GM19023 (cell line): ENCODE measurements at regions not wholly inside any gene's neighbourhood (a gene's known extent, or its start where the extent isn't known, plus 50 kb on each side); places are given as distances from the start of the nearest gene placed in this dataset.
"Not testable (repeated sequence)": the region's sequence is repeated elsewhere in the genome, so short reads cannot be mapped to it uniquely, and the experiment has no call there.

Experiments
- ATAC-seq: cut with Tn5 transposase; IDR thresholded peaks from one replicate; pipeline ENCODE4 v1.9.1; 2021; ENCODE audit warnings: mild to moderate bottlenecking, moderate library complexity; ENCODE audit not compliant: unreplicated experiment

DNA sequence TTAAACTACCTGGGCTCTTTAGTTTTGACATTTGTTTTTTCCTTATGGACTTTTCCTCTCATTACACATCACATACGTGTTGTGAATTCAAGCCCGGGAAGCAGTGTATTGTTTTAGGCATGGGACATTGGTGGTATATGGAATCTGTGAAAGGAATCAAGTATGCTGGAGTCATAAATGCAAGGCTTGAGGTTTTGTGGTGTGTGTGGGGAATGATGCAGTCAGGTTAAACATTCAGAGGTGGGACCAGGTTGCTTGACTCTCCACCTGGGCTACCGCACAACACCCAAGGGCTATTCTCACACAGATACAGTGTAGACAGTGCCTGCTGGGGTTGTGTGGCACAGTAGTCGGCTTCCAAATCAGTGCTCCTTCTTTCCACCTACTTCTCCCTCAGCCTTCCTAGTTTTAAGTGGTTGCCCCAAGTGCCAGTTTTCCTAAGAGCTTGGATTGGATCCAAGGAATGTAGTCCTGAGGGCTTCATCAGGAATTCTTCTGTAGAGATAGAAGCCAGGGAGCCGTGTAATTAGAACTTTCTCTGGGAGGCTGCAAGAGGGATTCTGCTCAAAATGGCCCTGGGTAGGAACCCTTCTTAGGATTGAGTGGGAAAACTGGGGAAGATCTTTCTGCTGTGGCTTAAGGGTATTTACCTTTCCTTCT is 243.7 kb downstream of the C12orf75 start:
- ATAC-seq: no peak

DNA sequence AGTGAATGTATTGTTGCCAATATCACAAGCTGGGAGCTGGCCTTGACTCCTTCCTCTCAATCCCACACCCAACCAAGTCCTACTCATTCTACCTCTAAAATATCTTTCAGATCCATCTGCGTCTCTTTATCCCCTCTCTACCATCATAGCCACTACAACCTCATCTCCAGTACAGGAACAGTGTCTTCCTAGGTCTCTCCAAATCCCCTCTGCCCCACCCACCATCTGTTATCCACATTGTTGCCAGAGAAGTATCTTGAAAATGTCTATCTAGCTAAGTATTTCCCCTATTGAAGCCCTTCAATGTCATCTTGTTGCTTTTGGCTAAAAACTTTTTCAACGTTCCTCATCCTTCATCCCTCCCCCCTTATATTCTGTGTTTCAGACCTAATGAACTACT is 244.7 kb downstream of the C12orf75 start:
- no peak for ATAC-seq

DNA sequence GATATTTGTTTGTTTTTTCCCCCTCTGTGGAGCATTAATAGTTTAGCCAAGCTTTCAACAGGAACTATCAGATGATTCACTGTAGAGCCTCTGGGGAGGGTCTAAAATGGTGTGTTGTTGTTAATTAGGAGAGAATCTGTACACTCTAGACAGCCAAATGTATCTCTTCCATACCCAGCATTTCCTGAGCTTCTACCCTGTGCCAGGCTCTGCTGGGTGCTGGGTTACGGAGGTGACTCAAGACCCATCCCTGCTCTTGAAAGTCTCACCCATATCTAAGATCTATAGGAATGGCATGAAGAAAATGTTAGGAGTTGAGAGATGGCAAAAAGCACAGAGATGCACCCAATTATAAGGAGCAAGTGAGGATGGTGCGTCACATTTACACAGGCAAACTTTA is 245.8 kb downstream of the C12orf75 start:
- no peak for ATAC-seq

DNA sequence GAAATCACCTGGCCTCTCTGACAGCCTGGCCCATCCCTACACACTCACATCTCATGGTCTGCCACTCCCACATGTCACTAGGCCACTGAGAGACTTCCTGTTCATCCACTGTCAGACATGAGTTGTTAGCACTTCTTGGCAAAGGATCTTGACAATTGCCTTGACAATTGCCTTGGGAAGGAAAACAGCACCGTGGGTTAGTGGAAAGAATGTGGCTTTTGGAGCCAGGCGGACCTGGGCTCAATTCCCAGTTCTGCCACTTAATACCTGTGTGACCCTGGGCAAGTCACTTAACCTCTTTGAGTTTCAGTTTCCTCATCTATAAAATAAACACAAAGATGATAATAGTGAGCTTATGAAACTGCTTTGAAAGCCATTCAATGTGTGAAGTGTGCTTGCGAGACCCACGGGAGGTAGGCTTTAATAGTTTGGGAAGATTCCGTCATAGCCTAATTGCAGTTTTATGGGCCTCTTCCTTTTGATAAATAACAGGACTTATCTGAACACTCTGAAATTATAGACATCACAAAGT is 250.4 kb downstream of the C12orf75 start:
- ATAC-seq: no peak

DNA sequence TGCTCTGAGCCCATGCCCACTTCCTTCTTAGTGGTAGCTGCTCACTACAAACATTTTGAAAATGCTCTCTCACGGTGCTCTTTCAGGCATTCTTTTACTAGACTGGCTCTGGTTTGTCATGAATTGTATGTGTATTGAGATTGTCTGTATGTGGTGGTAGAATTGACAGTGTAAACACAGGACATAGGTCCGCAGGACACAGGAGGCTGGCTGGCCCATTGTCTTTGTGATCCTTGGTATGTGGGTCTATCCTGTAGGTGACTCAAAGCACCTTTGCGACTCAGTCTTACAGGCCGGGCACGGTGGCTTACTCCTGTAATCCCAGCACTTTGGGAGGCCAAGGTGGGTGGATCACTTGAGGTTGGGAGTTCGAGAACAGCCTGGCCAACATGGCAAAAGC is 250.9 kb downstream of the C12orf75 start:
- ATAC-seq: no peak

DNA sequence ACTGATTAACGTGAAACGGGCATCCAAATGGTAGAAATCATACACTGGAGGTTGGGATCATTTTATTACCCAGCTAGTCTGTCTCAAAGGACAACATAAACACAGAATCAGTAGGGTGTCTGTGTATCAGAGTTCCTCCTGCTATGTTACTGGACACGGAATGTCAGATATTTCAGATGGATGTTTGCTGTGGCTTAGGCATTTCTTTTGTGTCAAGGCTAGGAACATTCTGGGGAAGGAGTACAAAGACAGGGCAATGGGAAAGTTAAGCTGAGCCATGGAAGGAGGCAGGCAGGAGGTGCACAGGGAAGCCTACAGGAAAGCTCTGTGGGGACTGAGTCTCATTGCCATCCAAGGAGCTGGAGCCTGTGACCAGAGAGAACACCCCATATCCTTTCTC is 254.6 kb downstream of the C12orf75 start:
- ATAC-seq: no peak

DNA sequence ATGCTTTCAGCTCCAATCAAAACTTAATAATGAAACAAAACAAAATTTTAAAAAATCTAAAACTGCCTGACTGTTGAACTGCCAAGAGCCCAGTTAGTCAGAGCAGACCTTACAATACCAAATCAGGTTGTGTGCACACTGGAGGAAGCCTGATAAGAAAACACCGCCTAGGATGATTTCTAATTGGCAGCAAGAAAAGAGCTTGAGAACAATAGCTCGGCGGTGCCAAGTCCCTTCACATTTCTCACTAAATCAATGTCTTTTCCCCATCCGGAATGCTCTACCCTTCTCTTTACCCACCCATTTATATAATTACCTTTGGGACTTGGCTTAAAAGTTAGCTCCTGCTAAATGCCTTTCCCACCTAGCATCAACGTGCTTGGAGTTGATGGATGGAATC is 256.7 kb downstream of the C12orf75 start:
- ATAC-seq: no peak

DNA sequence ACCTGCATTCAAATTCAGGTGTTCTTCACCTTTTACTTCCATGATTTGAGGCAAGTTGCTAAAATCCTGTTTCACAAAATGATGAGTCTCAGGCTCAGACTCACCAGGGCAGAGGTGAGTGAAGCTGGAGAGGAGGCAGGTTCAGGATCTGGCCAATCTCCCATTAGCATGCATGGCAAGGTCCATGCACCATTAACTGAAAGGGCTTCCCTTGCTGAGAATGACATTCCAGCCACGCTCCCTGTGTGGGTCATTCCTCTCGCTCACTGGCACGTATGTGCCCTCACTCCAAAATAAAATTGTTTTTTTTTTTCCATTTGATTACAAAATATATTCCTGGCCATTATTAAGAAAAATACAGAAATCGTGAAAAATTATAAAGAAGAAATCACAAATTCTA is 257.6 kb downstream of the C12orf75 start:
- no peak for ATAC-seq

DNA sequence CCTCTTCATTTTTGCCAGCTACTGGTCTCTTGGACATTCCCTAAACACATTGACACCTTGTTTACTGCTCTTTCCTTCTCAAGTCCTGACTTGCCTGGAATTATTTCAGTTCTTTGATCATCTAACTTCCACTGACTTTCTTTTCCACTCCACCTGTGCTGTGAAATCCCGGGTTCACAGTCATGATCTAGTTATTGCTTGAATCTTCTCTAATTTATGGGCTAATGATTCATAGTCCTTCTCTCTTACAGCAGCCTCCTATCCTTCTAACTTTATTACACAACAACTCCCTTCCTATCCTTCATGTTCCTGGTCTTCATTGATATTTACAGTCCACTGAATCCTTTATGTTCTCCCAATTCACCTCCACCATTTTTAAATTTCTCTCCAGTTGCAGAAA is 260.1 kb downstream of the C12orf75 start:
- no peak for ATAC-seq

DNA sequence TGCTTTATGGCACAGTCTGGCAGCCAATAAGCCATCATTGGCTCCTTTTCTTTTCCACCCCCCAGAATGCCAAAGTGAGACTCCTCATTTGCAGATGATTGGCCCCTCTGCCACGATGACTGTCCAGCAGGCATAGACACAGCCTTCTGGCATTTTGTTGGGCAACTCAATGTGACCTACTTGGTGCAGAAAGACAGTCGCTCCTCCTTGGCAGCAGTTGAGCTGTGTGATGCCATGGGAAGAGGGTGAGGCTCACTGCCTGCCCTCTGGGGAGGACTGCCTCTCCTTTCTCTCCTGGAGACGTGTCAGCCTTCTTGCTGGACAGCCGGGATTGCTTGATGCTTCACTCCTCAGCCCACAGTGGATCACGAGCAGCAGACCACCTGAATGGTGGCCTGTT is 264.9 kb downstream of the C12orf75 start:
- no peak for ATAC-seq

DNA sequence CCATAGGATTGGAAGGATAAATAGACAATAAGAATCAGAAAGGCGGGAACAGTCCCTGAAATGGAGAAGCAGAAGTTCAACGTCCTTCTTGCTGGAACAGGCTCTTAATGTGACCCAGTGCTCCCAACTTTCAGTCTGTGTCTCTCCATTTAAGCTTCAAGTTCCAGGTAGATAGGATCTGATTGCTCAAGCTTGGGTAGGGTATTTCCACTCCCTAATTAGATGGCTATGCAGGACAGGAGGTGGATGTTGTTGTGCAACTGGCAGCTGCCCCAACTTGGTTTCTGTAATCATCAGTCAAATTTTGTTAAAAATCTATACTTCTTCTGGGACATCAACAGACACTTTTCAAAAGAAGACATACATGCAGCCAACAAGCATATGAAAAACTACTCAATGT is 266.2 kb downstream of the C12orf75 start:
- no peak for ATAC-seq

DNA sequence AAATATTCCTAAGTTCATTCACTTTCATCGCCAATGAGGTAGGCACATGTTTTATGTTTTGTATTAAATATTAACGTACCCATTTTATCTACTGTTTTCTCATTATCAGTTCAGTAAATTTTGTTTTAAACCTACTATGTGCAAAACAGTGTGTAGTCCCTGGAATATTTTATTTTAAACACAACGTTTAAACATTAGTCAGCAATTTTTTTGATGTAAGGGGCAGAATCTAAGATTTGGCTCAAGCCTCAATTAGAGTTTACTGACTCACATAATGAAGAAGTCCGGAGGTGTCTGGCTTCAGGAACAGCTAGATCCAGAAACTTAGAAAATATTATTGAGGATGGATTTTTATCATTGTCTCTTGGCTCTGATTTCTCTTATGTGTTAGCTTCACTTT is 267.5 kb downstream of the C12orf75 start:
- ATAC-seq: no peak

DNA sequence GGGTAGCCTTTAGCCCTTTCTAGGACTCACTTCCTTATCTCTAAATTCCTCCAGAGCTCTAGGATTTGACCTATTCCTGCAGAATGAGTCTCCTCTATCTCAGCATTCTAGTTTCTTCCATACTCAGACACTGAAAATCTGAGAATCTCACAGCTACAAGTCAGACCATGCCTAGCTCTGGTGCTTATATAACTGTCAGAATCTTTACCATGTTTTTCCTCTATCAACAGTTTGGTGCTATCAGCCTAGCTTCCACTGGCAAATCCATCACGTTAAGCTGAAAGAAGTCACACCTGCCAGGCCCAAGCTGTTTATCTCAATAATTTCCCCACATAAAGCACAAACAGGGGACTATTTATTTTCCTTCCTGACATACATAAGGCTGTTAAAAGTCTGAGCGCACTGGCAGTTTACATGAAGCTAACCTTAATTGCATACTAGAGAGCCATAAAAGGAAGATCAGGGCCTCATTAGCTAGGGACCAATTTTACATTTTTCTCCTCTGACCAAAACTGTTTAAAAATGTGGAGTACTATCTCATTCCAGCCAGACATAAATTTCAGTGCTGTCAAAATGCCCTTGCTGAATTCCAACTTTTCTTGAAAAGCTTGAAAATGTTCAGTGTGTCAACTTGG is 270.5 kb downstream of the C12orf75 start:
- no peak for ATAC-seq

DNA sequence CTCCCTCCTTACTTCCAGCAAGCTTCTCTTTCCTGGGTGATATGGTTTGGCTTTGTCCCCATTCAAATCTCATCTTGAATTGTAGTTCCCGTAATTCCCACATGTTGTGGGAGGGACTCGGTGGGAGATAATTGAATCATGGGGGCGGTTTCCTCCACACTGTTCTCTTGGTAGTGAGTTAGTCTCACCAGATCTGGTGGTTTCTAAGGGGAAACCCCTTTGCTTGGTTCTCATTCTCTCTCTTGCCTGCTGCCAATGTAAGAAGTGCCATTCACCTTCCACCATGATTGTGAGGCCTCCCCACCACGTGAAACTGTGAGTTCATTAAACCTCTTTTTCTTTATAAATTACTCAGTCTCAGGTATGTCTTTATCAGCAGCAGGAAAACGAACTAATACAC is 271.8 kb downstream of the C12orf75 start:
- not testable (repeated sequence) for ATAC-seq

DNA sequence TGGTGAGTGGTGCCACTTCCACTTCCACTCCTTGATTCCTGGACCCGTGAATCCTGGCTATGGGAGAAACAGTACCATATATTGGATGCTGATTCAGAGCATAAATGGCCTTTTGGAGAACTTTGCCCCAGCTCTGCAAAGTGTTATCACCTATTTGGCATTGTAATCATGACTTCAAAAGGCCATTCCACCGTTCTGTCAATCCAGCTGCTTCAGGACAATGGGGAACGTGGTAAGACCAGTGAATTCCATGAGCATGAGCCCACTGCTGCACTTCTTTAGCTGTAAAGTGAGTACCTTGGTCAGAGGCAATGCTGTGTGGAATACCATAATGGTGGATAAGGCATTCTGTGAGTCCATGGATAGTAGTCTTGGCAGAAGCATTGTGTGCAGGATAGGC is 273.8 kb downstream of the C12orf75 start:
- ATAC-seq: not testable (repeated sequence)

DNA sequence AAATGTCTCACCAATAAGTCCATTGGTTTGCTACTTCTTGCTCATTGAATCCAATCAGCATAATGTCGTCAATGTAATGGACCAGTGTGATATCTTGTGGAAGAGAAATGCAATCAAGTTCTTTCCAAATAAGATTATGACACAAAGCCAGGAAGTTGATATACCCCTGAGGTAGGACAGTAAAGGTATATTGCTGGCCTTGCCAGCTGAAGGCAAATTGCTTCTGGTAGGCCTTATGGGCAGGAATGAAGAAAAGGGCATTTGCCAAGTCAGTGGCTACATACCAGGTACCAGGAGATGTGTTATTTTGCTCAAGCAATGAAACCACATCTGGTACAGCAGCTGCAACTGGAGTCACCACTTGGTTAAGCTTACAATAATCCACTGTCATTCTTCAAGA is 276.1 kb downstream of the C12orf75 start:
- not testable (repeated sequence) for ATAC-seq

DNA sequence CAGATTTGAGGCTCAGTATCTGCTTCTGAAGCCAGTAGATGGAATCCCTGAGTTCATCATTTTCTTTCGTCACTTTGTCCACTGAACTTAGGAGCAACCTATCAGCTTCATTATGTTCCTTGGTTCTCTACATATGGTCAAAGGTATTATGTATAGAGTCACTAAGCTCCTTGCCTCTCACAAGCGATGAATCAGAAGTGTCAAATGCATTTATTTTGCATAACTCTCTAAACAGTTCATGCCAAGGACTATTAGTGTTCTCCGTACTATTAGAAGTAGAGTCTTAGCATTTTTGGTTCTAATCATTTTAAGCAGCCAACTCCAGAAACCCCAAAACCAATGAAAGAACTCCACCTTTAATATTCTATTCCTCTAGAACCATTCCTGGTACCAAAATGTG is 278.5 kb downstream of the C12orf75 start:
- ATAC-seq: not testable (repeated sequence)

DNA sequence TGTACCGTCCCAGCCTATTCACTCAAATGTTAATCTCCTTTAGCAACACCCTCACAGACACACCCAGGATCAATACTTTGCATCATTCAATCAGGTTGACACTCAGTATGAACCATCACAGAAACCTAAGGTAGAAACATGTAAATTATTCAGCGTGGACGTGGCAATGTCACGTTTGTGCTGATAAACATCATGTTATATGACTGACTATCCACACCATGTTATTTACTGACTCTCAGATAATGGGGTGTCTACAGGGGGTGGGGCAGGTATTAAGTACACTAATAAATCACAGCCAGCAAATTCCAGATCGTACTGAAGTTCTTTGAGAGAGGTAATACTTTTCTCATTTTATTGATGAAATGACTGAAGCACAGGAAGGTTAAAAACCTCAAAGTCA is 280.0 kb downstream of the C12orf75 start:
- ATAC-seq: no peak

DNA sequence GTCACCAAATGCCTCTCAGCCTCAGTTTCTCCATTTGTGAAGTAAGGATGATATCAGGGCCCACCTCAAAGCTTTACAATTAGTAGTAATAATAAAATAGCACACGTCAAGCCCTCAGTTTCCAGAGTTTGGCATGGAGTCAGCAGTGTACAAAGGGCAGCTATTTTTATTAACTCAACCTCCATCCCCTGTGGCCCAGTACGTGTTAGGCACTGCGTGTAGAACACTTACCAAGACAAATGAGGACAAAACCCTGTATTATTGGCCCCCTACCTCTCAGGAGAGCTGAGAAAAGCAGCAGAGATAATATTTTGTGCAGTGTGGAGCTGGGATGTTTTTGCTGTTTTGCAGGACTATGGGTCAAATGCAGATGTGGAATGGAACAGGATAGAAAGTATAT is 280.8 kb downstream of the C12orf75 start:
- ATAC-seq: no peak

DNA sequence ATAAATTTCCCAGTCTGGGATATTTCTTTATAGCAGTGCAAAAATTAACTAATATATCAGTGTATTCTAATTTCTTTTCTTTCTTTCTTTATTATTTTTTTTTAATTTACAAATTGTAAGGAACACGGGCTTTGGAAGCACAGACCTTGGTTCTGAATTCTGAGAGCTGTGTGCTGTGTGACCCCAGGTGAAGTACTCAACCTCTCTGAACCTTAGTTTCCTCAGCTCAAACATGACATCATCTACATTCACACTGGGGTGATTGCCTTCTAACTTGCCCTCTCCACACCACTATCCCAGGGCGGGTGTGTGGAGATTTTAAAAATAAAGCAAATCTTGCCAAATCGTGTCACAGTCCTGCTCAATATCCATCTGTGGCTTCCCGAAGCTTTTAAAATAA is 282.8 kb downstream of the C12orf75 start:
- no peak for ATAC-seq

DNA sequence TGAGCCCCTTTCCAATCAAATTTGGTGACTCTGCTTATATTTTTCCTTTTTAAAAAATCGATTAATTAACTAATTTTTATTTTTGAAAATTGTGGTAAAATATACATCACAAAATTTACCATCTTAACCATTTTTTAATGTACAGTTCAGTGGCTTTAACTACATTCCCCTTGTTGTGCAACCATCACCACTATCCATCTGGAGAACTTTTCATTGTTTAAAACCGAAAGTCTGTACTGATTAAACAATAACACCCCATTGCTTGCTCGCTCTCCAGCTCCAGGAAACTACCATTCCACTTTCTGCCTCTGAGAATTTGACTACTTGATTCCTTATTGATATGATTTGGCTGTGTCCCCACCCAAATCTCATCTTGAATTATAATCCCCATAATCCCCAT is 283.4 kb downstream of the C12orf75 start:
- ATAC-seq: no peak

DNA sequence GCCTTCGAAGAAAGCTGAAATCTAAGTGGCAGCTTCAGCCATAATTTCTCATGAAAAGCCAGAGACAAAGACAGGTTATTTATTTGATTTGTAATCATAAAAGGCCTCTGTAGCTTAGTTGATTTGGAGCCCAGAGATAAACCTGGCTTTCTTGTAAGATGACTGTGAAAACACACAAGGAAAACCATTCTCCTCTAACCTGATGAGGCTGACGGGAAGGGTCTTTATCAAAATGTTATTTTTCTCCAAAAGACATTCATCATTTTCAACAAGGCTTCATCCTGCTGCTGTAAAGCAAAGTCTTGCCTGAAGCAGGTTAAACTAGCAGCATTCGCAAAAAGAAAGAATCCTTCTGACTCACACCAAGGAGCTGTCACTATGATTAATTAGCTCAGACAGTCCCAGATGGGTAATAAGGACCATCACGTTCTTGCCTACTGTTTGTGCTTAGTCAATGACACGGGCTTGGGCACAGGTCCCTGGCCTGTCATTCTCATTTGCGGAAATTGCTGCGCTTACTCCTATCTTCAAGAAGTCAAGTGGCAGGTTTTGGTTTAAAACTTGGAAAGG is 286.6 kb downstream of the C12orf75 start:
- ATAC-seq: no peak
